ENCODE measurements at regions not wholly inside any gene's neighbourhood (a gene's known extent, or its start where the extent isn't known, plus 50 kb on each side); places are given as distances from the start of the nearest gene placed in this dataset.

GRCh38 chr4:55175779-55176231, 50.4 kb upstream of the KDR start:
- DNase-seq, result no peak

DNA sequence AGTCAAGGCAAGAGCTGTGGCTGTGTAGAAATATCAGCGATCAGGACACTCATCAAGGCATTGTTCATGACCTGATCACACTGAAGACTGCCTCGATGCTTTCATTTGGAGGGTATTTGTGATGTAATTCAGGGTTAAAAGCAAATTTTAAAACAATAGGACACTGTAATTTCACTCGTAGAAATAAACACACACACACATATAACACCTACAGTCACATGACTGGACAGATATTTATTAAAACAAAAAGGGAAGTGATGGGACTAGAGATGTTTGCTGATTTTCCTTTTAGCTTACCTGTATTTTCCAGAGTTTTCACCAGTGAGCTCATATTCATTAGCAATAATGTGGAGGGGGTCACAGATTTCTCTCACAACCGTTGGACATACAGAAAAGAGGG, 51.1 kb upstream of the KDR start:
- no peak for DNase-seq

DNA sequence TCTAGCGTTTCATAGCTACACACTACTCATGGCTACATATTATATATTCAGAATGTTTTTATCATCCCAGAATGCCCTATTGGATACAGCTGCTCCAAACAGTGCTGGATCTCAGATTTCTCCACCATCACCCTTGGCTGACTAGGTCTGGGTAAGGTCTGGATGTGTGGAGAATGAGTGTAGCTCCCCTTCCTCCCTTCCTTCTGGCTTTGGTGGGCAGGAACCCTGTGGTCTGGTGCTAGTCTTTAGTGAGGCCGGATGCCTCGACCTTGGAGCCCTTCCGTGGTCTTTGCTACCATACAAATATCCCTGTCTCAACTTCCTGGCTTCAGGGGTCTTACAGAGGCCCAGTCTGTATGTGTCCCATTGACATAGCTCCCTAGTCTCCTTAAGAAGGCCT, 52.1 kb upstream of the KDR start:
- no peak for DNase-seq

DNA sequence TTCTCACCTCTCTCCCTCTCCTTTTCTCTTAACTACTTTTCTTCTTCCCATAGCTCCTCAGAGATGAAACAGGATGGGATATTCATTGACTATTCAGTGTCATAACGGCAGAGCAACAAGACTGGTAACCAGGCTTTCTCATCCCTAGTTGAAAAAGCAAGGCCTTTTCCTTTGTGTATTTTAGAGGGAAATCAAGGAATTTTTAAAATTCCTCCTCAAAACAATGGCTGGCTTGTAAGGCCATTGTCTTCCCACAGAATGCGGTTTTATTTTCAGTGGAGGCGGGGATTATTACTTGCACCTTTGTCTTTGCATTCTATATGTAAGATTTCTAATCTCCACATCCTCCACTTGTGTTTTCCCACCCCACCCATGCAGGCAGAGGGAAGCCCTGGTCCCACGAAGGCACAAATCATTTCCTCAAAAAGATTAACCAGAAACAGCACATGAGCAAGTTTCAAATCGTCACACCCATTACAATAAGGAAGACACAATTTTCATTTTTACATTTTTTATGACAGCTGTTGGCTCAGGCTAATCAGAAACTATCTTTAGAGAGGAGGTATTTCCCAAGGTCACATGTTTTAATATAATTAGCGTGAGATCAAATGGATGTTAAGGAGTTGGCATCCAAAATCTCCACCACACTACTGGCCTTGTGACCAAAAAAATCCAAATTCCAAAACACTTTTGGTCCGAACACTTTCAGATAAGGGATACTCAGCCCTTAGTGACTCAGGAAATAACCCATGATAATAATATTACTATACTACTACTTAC, 53.0 kb upstream of the KDR start:
- no peak for DNase-seq

DNA sequence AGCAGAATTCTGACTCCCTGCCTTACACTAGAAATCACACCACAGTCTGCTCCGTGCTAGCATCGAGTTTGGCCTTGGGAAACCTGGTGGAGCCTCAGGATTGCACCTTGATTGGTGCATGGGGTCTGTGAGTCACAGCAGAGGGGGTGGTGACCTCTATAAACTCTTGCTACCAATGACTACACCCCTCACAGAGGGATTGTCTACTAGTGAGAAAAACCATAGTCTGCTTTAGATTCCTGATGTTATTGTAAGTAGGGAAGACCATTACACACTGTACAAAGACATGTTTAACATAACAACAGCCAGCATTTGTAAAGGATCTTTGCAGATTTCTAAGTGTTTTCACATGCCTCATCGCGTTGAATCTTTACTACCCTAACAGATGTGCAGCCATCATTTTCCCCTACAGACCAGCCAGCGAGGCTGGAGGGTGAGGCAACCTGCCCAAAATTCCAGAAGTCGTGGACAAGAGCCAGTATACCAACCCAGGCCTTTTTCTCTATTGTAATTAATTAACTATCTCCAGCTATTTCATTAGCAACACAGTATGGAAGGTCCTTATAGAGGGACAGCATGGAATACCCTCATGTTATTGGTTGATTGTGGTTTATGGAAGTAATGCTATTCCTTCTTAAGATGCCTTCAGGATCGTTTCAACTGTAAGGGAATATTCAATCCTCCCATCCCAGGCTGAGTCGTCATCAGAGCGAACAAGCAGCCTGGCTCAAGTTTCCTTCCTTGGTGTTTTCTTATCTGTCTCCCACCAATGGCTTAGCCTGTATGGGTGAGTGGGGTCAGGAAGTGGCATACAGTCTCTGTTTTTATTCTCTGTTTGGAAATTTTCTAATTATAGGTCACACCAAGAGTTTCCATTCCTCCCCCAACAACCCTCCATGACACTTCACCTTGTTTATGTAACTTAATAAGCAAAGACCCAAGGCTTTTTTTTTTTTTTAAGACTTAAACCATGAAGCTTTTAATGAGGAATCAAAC, 55.9 kb upstream of the KDR start:
- DNase-seq, result no peak

DNA sequence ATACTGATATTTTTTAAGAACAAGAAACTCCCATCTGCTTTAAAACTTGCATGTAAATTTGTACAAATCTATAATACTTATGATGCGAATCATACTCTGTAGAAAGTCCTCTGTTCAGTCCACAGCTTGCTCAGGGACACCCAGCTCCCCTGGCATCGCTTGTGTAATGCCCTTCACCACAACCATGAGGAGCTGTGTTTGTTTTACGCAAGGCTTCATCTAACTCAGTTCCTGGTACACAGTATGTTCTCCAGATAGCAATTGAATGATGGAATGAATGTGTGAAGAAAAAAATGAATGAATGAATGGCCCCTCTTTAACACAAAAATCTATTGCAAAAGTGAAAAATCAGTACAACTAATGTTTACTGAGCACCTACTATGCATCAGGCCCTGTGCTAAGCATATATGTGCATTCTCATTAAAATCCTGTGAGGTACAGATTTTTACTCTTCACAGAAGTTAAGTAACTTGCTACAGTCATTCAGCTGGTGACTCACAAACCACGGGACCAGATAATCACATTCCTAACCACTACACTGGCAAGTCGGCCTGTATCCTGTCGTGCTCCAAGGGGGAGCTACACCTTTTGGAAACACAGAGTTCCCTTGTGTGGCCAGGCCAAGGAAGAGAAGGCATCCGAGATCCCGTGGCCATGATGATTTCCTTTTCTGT, 58.7 kb upstream of the KDR start:
- no peak for DNase-seq

DNA sequence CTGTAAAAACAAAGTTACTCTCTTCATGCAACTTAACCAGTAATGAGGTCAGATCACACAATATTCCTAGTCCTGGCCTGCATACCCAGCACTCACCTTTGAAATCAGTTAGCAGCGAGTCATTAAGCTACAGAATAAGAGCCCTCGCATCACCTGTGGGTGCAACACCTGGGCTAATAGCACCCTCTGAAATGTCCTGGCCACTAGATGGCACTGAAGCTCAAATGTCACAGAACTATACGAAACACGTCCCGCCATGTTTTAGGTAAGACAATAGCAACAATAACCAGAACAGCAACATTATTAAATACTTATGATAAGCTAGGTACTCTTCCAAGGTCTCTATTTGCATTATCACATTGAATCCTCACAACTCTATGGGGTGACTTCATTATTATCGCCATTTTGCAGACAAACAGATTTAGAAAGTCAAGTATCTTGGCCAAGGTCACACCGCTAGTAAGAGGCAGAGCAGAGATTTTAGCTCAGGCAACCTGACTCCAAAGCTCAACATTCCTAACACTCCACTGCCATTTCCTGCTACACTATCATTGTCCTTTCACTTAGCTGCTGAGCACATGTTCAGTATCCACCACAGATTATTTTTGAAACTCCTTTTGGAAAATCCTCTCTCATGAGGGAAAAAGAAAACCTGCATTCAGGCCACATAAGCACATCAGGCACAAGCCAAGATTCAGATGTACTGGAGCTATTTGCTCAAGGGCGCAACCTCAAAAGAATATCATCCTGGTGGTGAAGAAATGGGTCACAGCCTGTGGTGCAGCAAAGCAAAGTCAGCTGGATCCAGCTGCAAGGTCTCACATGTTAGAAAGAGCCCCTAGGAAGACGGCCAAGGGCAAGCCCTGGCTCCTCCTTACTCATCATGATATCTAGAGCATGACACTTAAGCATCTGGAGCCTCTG, 59.5 kb upstream of the KDR start:
- DNase-seq, result peak; percentile 38

GRCh38 chr4:55186123-55186522, 60.7 kb upstream of the KDR start:
- DNase-seq, result no peak

GRCh38 chr4:55186700-55187099, 61.3 kb upstream of the KDR start:
- no peak for DNase-seq

DNA sequence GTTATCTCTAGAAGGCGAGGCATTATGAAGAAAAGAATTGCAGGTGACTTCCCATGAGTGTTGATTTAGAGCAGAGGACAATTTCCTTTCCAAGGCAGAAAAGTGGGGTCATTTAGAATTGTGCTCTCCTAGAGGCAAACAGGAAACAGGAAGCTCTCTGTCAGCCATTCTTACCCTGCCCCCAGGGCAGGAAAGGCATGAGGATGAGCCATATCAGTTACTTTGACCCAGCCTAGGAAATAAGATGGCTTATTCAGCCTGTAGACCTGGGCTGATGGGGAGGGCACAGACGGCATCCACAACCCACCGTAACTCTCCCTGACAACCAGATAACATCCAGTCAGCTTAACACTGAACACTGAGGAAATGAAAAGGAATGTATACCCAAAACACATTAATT, 88.8 kb upstream of the KDR start:
- DNase-seq, result no peak

GRCh38 chr4:55215087-55215486, 89.7 kb upstream of the KDR start:
- no peak for DNase-seq

- DNase-seq, result peak; percentile 89
These were observed 91.7 kb upstream of the KDR start for GRCh38 chr4:55216863-55217635.

DNA sequence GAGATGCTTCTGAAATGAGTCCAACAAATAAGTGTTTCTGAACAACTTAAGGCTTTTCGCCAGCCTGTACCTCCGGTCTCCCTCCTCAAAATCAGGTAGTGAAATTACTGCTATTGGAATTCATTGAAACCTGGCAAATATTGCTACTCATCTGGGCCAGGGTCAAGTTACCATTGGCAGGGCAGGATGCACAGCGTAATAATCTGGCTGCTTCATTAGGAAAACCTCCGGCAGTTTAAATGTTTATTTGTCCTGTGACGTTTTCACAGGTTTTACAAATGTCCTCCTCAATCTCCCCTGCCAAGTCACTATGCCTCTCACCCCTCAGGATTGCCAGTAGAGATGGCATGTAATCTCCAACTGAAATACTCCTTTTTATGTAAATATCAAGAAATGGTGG, 92.6 kb upstream of the KDR start:
- peak; percentile 19 for DNase-seq

GRCh38 chr4:55237839-55238238, 108.2 kb upstream of the SRD5A3 start:
- no peak for DNase-seq

GRCh38 chr4:55238407-55238806, 107.6 kb upstream of the SRD5A3 start:
- no peak for DNase-seq

DNA sequence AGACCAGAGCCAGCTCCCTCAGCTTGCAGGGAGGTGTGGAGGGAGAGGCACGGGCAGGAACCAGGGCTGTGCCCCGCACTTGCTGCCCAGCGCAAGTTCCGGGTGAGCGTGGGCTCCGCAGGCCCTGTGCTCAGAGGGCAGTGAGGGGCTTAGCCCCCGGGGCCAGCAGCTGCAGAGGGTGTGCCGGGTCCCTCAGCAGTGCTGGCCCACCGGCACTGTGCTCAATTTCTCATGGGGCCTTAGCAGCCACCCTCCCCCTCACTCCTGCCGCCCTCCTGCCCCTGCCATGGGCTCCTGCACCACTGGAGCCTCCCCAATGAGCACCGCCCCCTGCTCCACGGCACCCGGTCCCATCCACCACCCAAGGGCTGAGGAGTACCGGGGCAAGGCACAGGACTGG, 104.6 kb upstream of the SRD5A3 start:
- DNase-seq, result no peak

GRCh38 chr4:55242506-55242905, 103.5 kb upstream of the SRD5A3 start:
- no peak for DNase-seq

- no peak for DNase-seq
These were observed 98.5 kb upstream of the SRD5A3 start for GRCh38 chr4:55247521-55247920.

DNA sequence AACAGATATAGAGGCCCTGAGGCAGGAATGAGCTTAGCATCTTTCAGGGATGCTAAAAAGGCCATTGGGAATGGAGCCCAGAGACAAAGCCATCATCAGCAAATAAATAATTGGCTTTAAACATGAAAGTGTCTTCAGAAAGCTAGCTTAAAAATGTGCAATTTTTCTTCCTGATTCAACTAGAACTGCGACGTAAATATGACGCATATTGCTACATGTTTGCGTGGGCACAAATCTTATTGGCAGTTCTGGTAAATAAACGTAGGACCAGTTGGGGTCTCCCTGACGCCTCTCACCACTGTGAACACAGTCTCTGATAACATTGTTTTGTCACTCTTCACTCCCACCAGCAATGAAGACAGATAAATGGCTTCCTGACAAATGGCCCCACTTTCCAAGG, 97.3 kb upstream of the SRD5A3 start:
- DNase-seq, result no peak

DNA sequence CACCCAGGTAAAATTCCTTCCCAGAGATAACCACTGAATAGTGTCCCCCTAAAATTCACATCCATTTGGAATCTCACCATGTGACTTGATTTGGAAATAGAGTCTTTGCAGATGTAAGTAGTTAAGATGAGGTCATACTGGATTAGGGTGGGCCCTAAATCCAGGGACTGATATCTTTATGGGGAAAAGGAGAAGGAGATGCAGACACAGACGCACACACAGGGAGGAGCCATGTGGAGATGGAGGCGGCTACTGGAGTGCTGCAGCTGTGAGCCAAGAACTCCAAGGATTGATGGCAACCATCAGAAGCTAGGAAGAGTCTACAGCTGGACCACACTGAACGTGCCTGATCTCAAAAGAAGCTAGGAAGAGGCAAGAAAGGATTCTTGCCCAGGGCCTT, 96.6 kb upstream of the SRD5A3 start:
- no peak for DNase-seq

DNA sequence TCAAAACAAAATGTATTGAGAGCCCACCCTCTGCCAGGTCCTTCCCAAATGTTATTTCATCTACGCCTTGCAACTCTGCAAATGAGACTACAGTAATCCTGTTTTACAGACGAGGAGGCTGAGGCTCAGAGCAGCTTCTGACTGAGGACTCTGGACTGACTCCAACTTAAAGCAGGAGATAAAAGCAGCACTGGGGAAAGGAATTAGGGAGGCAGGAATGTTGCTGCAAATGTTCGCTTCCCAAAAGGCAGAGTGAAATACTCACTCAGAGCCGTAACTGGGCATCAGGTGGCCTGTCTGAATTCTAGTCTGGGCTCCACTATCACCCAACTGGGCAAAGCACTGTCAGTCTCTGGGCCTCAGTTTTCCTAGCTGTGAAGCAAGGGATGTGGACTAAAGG, 94.7 kb upstream of the SRD5A3 start:
- DNase-seq, result no peak

DNA sequence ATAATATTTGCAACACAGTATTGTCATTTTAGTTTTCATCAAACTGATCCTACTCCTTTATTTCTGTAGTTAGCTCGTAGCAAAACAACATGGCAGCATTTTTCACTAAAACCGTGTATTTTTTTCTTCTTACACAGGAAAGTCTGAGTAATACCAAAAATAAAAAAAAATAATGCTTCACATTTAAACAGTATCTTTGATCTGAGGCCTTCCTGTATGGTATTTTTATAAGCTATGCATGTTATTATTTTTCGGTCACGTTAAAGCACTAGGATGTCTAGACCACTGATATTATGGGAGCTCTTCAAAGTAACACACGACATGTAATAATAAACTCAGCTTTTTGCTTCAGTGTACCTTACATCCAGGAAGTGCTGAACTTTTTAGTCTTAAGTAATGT, 94.1 kb upstream of the SRD5A3 start:
- no peak for DNase-seq

Data from SHP77 treated with DMSO at 0.1 percent for 48 hours (cell line).